ENCODE measurements at regions not wholly inside any gene's neighbourhood (a gene's known extent, or its start where the extent isn't known, plus 50 kb on each side); places are given as distances from the start of the nearest gene placed in this dataset.

- TF ChIP-seq CTCF (IDR thresholded peaks at IDR 0.05; ENCODE audit: low read length) = no peak
- TF ChIP-seq EZH2phosphoT487 (IDR thresholded peaks at IDR 0.05; ENCODE audit: low read length) = no peak
Observed at GRCh38 chr3:25038271-25038670, 389.8 kb upstream of the RARB start.
